ENCODE measurements at regions not wholly inside any gene's neighbourhood (a gene's known extent, or its start where the extent isn't known, plus 50 kb on each side); places are given as distances from the start of the nearest gene placed in this dataset.

GRCh38 chr11:92511522-92512203 is 287.0 kb downstream of the FAT3 start:
- intact Hi-C loops (cut with micrococcal nuclease): no loop called here
- Mint-ChIP-seq H3K27ac (no peak overlapping the region), H3K27me3 (ENCODE audit: low read depth) (no peaks in the 10 kb centered on the region), H3K36me3 (ENCODE audit: low read depth) (no peaks in the 10 kb centered on the region), H3K9me3 (peaks cover 2% of the 10 kb centered on the region), H3K4me3 (ENCODE audit: low read depth) (no peak overlapping the region), H3K4me1 (ENCODE audit: low read depth) (no peaks in the 10 kb centered on the region)
- DNase-seq (ENCODE audit: low spot score): no peak

GRCh38 chr11:92512204-92512569 is 287.6 kb downstream of the FAT3 start:
- Mint-ChIP-seq H3K27ac (no peak overlapping the region), H3K27me3 (ENCODE audit: low read depth) (no peaks in the 10 kb centered on the region), H3K9me3 (peaks cover 5% of the 10 kb centered on the region), H3K36me3 (ENCODE audit: low read depth) (no peaks in the 10 kb centered on the region), H3K4me1 (ENCODE audit: low read depth) (no peaks in the 10 kb centered on the region), H3K4me3 (ENCODE audit: low read depth) (no peak overlapping the region)
- DNase-seq (ENCODE audit: low spot score): no peak
- intact Hi-C loops (cut with micrococcal nuclease): no loop called here

GRCh38 chr11:92523611-92524010 is 299.0 kb downstream of the FAT3 start:
- Mint-ChIP-seq H3K9me3 (no peaks in the 10 kb centered on the region), H3K4me1 (ENCODE audit: low read depth) (no peaks in the 10 kb centered on the region), H3K36me3 (ENCODE audit: low read depth) (no peaks in the 10 kb centered on the region), H3K27ac (no peak overlapping the region), H3K27me3 (ENCODE audit: low read depth) (no peaks in the 10 kb centered on the region), H3K4me3 (ENCODE audit: low read depth) (no peak overlapping the region)
- intact Hi-C loops (cut with micrococcal nuclease): no loop called here
- DNase-seq (ENCODE audit: low spot score): no peak

GRCh38 chr11:92524542-92524941 is 299.9 kb downstream of the FAT3 start:
- Mint-ChIP-seq H3K4me1 (ENCODE audit: low read depth) (no peaks in the 10 kb centered on the region), H3K36me3 (ENCODE audit: low read depth) (no peaks in the 10 kb centered on the region), H3K9me3 (no peaks in the 10 kb centered on the region), H3K27me3 (ENCODE audit: low read depth) (no peaks in the 10 kb centered on the region), H3K27ac (no peak overlapping the region), H3K4me3 (ENCODE audit: low read depth) (no peak overlapping the region)
- no peak for DNase-seq (ENCODE audit: low spot score)
- intact Hi-C loops (cut with micrococcal nuclease): no loop called here

GRCh38 chr11:92527467-92527866 is 302.8 kb downstream of the FAT3 start:
- no peaks in the 10 kb centered on the region for H3K9me3 Mint-ChIP-seq
- DNase-seq (ENCODE audit: low spot score): no peak
- intact Hi-C loops (cut with micrococcal nuclease): no loop called here
- H3K4me3 Mint-ChIP-seq (ENCODE audit: low read depth): no peak overlapping the region
- no peak overlapping the region for H3K27ac Mint-ChIP-seq
- H3K27me3 Mint-ChIP-seq (ENCODE audit: low read depth): no peaks in the 10 kb centered on the region
- H3K4me1 Mint-ChIP-seq (ENCODE audit: low read depth): no peaks in the 10 kb centered on the region
- no peaks in the 10 kb centered on the region for H3K36me3 Mint-ChIP-seq (ENCODE audit: low read depth)

GRCh38 chr11:92528001-92528400 is 303.4 kb downstream of the FAT3 start:
- Mint-ChIP-seq H3K27ac (no peak overlapping the region), H3K36me3 (ENCODE audit: low read depth) (no peaks in the 10 kb centered on the region), H3K4me3 (ENCODE audit: low read depth) (no peak overlapping the region)

GRCh38 chr11:92531065-92531739 is 306.6 kb downstream of the FAT3 start:
- no peaks in the 10 kb centered on the region for H3K9me3 Mint-ChIP-seq
- DNase-seq (ENCODE audit: low spot score): no peak
- intact Hi-C loops (cut with micrococcal nuclease): no loop called here
- H3K4me3 Mint-ChIP-seq (ENCODE audit: low read depth): no peak overlapping the region
- no peaks in the 10 kb centered on the region for H3K27me3 Mint-ChIP-seq (ENCODE audit: low read depth)
- no peaks in the 10 kb centered on the region for H3K4me1 Mint-ChIP-seq (ENCODE audit: low read depth)
- H3K36me3 Mint-ChIP-seq (ENCODE audit: low read depth): no peaks in the 10 kb centered on the region
- no peak overlapping the region for H3K27ac Mint-ChIP-seq

More at GRCh38 chr11:92528001-92528400, 303.4 kb downstream of the FAT3 start:
- intact Hi-C loops (cut with micrococcal nuclease): no loop called here
- H3K4me1 Mint-ChIP-seq (ENCODE audit: low read depth): no peaks in the 10 kb centered on the region
- no peak for DNase-seq (ENCODE audit: low spot score)
- H3K27me3 Mint-ChIP-seq (ENCODE audit: low read depth): no peaks in the 10 kb centered on the region
- H3K9me3 Mint-ChIP-seq: no peaks in the 10 kb centered on the region

GRCh38 chr11:92533657-92534335 is 309.2 kb downstream of the FAT3 start:
- Mint-ChIP-seq H3K27me3 (ENCODE audit: low read depth) (no peaks in the 10 kb centered on the region), H3K4me1 (ENCODE audit: low read depth) (no peaks in the 10 kb centered on the region), H3K9me3 (no peaks in the 10 kb centered on the region), H3K36me3 (ENCODE audit: low read depth) (no peaks in the 10 kb centered on the region), H3K27ac (no peak overlapping the region), H3K4me3 (ENCODE audit: low read depth) (no peak overlapping the region)
- DNase-seq (ENCODE audit: low spot score): no peak
- intact Hi-C loops (cut with micrococcal nuclease): no loop called here

GRCh38 chr11:92536883-92537282 is 312.3 kb downstream of the FAT3 start:
- Mint-ChIP-seq H3K4me1 (ENCODE audit: low read depth) (no peaks in the 10 kb centered on the region), H3K36me3 (ENCODE audit: low read depth) (no peaks in the 10 kb centered on the region), H3K27me3 (ENCODE audit: low read depth) (no peaks in the 10 kb centered on the region), H3K4me3 (ENCODE audit: low read depth) (no peak overlapping the region), H3K27ac (no peak overlapping the region), H3K9me3 (no peaks in the 10 kb centered on the region)
- no peak for DNase-seq (ENCODE audit: low spot score)
- intact Hi-C loops (cut with micrococcal nuclease): no loop called here

- H3K27ac Mint-ChIP-seq: no peak overlapping the region
- no peaks in the 10 kb centered on the region for H3K9me3 Mint-ChIP-seq
- H3K4me3 Mint-ChIP-seq (ENCODE audit: low read depth): no peak overlapping the region
- no peaks in the 10 kb centered on the region for H3K4me1 Mint-ChIP-seq (ENCODE audit: low read depth)
- no peak for DNase-seq (ENCODE audit: low spot score)
- H3K27me3 Mint-ChIP-seq (ENCODE audit: low read depth): no peaks in the 10 kb centered on the region
- no peaks in the 10 kb centered on the region for H3K36me3 Mint-ChIP-seq (ENCODE audit: low read depth)
- intact Hi-C loops (cut with micrococcal nuclease): no loop called here
These were observed 315.5 kb downstream of the FAT3 start for GRCh38 chr11:92540096-92540495.

- no peak for DNase-seq (ENCODE audit: low spot score)
- Mint-ChIP-seq H3K4me3 (ENCODE audit: low read depth) (no peak overlapping the region), H3K27me3 (ENCODE audit: low read depth) (no peaks in the 10 kb centered on the region), H3K27ac (no peak overlapping the region), H3K36me3 (ENCODE audit: low read depth) (no peaks in the 10 kb centered on the region), H3K9me3 (no peaks in the 10 kb centered on the region), H3K4me1 (ENCODE audit: low read depth) (no peaks in the 10 kb centered on the region)
- intact Hi-C loops (cut with micrococcal nuclease): no loop called here
These were observed 321.4 kb downstream of the FAT3 start for GRCh38 chr11:92545906-92546471.

GRCh38 chr11:92546603-92547002 is 322.0 kb downstream of the FAT3 start:
- Mint-ChIP-seq H3K9me3 (no peaks in the 10 kb centered on the region), H3K27ac (no peak overlapping the region), H3K27me3 (ENCODE audit: low read depth) (no peaks in the 10 kb centered on the region), H3K4me3 (ENCODE audit: low read depth) (no peak overlapping the region), H3K4me1 (ENCODE audit: low read depth) (no peaks in the 10 kb centered on the region), H3K36me3 (ENCODE audit: low read depth) (no peaks in the 10 kb centered on the region)
- DNase-seq (ENCODE audit: low spot score): no peak
- intact Hi-C loops (cut with micrococcal nuclease): no loop called here

GRCh38 chr11:92550411-92550810 is 325.8 kb downstream of the FAT3 start:
- intact Hi-C loops (cut with micrococcal nuclease): no loop called here
- Mint-ChIP-seq H3K27ac (no peak overlapping the region), H3K27me3 (ENCODE audit: low read depth) (no peaks in the 10 kb centered on the region), H3K36me3 (ENCODE audit: low read depth) (no peaks in the 10 kb centered on the region), H3K4me3 (ENCODE audit: low read depth) (no peak overlapping the region), H3K9me3 (no peaks in the 10 kb centered on the region), H3K4me1 (ENCODE audit: low read depth) (no peaks in the 10 kb centered on the region)
- no peak for DNase-seq (ENCODE audit: low spot score)

All from activated T-helper 2 cell treated with anti-CD3 and anti-CD28 coated beads, Interferon-gamma antibody, Interleukin-2, Interleukin-4, amounts not matched to agents 10 μg/mL and 5 μg/mL and 100 μg/mL, durations not matched to agents 14 hours and 24 hours and 36 hours (primary cell).